ENCODE measurements at regions not wholly inside any gene's neighbourhood (a gene's known extent, or its start where the extent isn't known, plus 50 kb on each side); places are given as distances from the start of the nearest gene placed in this dataset.

DNA sequence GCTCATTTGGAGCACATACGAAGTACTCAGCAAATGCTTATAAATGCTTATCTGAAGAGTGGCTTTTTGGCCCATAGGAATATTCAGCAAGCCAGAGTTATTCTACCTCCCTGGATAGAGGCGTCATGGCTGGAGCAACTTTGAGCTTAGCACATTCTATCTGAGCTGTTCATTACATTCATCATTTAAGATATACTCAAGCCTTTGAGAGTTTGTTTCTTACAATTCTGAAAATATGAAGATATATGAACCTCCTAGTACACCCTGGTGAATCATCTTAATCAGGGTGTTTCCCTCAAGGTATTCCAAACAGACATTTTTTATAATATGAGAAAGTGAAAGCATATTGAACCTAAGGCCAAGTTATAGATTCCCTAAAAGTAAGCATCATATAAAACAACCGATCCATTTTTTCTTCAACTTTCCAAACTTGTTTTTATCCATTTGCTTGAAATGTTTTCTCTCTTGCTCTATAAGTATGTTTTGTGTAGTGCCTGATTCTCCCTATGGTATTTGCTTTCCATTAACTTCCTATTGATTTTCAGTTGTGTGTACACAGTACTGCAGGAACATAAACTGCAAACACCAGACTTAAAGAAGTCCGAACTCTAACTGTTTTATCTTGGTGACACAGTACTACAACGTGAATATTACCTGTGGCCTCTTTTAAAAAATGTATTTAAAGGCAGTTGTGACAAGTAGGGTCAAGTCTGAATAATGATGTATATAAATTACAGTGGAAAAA, 139.7 kb upstream of the PTPRK start:
- TF ChIP-seq, protein P1, sequence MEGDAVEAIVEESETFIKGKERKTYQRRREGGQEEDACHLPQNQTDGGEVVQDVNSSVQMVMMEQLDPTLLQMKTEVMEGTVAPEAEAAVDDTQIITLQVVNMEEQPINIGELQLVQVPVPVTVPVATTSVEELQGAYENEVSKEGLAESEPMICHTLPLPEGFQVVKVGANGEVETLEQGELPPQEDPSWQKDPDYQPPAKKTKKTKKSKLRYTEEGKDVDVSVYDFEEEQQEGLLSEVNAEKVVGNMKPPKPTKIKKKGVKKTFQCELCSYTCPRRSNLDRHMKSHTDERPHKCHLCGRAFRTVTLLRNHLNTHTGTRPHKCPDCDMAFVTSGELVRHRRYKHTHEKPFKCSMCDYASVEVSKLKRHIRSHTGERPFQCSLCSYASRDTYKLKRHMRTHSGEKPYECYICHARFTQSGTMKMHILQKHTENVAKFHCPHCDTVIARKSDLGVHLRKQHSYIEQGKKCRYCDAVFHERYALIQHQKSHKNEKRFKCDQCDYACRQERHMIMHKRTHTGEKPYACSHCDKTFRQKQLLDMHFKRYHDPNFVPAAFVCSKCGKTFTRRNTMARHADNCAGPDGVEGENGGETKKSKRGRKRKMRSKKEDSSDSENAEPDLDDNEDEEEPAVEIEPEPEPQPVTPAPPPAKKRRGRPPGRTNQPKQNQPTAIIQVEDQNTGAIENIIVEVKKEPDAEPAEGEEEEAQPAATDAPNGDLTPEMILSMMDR (IDR thresholded peaks at IDR 0.05; ENCODE audit: insufficient read depth, low read depth, low read length) = no peak
- no peak for DNase-seq (ENCODE audit: low read depth)
- H3K4me3 ChIP-seq (ENCODE audit: low read depth, low read length) = no peak overlapping the region

DNA sequence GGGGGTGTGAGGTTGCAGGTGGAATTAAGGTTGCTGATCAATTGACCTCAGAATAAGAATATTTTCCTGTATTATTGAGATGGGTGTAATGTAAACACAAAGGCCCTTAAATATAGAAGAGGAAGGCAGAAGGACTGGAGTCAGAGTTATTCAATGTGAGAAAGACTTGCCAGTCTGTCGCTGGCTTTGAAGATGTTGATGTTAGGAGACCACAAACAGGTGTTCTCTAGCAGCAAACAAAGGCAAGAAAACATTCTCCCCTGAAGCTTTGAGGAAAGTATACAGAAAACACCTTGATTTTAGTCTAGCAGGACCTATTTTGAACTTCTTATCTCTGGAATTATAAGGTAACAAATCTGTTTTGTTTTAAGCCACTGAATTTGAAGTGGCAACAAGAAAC, 138.9 kb upstream of the PTPRK start:
- H3K4me3 ChIP-seq (ENCODE audit: low read depth, low read length) = no peak overlapping the region
- DNase-seq (ENCODE audit: low read depth) = no peak
- TF ChIP-seq, protein P1 (IDR thresholded peaks at IDR 0.05; ENCODE audit: insufficient read depth, low read depth, low read length) = no peak

DNA sequence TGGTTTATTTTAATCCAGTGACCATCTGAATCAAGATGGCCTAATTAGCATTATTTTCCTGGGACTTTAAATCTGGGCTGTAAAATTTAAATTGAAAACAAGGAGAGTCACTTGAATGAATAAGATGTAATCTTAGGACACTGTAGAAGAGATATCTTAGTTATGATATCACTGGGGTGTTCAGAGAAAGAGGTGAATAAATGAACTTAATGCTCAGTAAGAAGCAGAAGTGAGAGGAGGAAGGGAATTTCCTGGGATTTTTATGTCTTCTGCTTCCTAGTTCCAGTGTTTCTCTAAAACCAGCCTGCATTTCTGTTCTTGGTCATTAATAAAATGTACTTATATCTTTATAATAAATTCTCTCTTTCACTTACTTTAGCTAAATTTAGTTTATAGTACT, 136.8 kb upstream of the PTPRK start:
- TF ChIP-seq, protein P1 (IDR thresholded peaks at IDR 0.05; ENCODE audit: insufficient read depth, low read depth, low read length) = no peak
- DNase-seq (ENCODE audit: low read depth) = no peak

DNA sequence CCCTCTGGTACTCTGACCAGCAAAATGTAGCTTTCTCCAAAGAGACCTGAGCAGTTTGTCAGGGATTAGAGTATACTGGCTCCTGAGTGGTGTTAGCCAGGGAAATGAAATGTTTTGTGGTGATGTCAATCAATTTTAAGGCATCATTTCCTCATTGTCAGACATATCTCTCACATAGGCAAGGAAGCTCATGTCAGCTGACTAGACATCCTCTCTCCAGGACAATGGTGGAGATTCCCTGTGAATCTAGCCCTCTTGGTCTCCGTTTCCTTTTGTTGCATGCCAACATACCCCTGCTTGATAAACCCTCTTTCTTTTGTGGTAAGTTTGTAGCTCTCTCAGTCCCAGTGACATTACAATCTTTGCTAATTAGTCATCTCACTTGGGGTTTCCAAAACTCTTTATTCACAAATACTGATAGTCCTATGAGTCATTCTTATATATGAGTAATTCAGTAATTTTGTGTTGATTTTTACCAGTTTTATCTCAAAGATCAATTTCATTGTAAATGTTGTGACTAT, 135.6 kb upstream of the PTPRK start:
- TF ChIP-seq, protein P1 (IDR thresholded peaks at IDR 0.05; ENCODE audit: insufficient read depth, low read depth, low read length) = no peak
- no peak overlapping the region for H3K4me3 ChIP-seq (ENCODE audit: low read depth, low read length)
- DNase-seq (ENCODE audit: low read depth) = peak; percentile 68

More for the DNA sequence above, 136.8 kb upstream of the PTPRK start:
- no peak overlapping the region for H3K4me3 ChIP-seq (ENCODE audit: low read depth, low read length)

DNA sequence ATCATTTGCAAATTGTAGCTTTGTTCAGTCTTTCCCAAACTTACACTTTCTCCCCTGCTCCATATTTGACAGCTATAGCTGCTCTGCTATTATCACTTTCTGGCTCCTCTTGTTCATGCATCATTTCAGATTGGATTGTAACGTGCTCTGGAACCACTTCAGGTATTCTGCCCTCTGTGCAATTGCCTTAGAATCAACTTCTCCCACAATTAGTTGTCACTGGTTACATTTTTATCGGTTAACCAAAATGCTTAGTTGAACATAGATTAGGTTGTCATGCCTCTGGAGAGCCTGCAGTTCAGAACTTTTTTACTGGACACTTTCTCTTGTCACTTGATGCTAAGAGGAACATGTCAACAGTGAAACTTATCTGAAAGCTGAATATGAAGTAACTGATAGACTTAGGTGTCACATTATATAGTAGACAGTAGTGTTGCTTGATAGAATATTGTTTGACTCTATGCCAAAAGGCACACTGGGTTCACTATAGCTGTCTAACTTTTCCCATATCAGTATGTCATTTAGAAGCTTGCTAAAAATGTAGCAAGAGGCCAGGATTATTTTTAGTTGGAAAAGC, 127.7 kb upstream of the PTPRK start:
- DNase-seq (ENCODE audit: low read depth) = no peak
- TF ChIP-seq, protein P1 (IDR thresholded peaks at IDR 0.05; ENCODE audit: insufficient read depth, low read depth, low read length) = no peak

DNA sequence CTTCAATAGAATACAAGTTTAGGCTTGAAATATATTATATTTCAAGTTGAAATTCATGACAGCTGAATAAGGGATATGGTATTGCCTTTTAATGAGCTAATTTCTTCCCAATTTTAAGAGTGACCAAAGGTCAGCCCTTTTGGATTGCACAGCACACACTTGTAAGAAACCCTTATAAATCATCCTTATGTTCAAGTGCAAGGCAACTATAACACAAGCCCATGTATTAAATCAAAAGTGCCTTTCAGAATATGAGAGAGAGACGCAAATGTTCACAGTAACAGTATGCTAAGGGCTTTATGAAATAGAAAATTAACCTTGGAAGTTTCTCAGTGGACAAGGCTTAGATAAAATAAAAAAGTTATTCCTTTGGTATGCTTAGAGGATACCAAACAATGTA, 121.7 kb upstream of the PTPRK start:
- no peak for DNase-seq (ENCODE audit: low read depth)
- TF ChIP-seq, protein P1 (IDR thresholded peaks at IDR 0.05; ENCODE audit: insufficient read depth, low read depth, low read length) = no peak

More for the DNA sequence above, 127.7 kb upstream of the PTPRK start:
- H3K4me3 ChIP-seq (ENCODE audit: low read depth, low read length) = no peak overlapping the region

More for the DNA sequence above, 121.7 kb upstream of the PTPRK start:
- no peak overlapping the region for H3K4me3 ChIP-seq (ENCODE audit: low read depth, low read length)
